Activated CD8-positive, alpha-beta memory T cell treated with anti-CD3 and anti-CD28 coated beads, Interleukin-2, amount 10 ng/mL, durations not matched to agents 7 days and 5 days (primary cell): ENCODE measurements at regions not wholly inside any gene's neighbourhood (a gene's known extent, or its start where the extent isn't known, plus 50 kb on each side); places are given as distances from the start of the nearest gene placed in this dataset.

ENCODE experiments used
- ATAC-seq: fragments of 150-1000 bp; cut with Tn5 transposase; one replicate; pipeline ENCODE4 v1.10.0; 2021; ENCODE audit warnings: moderate library complexity
- CTCF ChIA-PET: fragments of 350-600 bp; sonication (Branson Sonifier 250); formaldehyde crosslinking; loops from one replicate; lab custom pipeline; 2021; ENCODE audit warnings: antibody characterized with exemption; lab: Charles Lee
- DNase-seq: peaks from one replicate; pipeline ENCODE4 v3.0.0-alpha.2; 2020
- H3K27ac Mint-ChIP-seq: one replicate; pipeline ENCODE4 v1.8.0; 2021; ENCODE audit warnings: mild to moderate bottlenecking, mixed read lengths
- H3K27me3 Mint-ChIP-seq: one replicate; pipeline ENCODE4 v1.8.0; 2021; ENCODE audit warnings: mixed read lengths
- H3K36me3 Mint-ChIP-seq: one replicate; pipeline ENCODE4 v1.8.0; 2021; ENCODE audit warnings: mild to moderate bottlenecking, mixed read lengths
- H3K4me1 Mint-ChIP-seq: one replicate; pipeline ENCODE4 v1.8.0; 2021; ENCODE audit warnings: mixed read lengths
- H3K4me3 Mint-ChIP-seq: one replicate; pipeline ENCODE4 v1.8.0; 2021; ENCODE audit warnings: mild to moderate bottlenecking, moderate library complexity, mixed read lengths
- H3K9me3 Mint-ChIP-seq: one replicate; pipeline ENCODE4 v1.8.0; 2022; ENCODE audit warnings: low read depth, mixed read lengths

DNA sequence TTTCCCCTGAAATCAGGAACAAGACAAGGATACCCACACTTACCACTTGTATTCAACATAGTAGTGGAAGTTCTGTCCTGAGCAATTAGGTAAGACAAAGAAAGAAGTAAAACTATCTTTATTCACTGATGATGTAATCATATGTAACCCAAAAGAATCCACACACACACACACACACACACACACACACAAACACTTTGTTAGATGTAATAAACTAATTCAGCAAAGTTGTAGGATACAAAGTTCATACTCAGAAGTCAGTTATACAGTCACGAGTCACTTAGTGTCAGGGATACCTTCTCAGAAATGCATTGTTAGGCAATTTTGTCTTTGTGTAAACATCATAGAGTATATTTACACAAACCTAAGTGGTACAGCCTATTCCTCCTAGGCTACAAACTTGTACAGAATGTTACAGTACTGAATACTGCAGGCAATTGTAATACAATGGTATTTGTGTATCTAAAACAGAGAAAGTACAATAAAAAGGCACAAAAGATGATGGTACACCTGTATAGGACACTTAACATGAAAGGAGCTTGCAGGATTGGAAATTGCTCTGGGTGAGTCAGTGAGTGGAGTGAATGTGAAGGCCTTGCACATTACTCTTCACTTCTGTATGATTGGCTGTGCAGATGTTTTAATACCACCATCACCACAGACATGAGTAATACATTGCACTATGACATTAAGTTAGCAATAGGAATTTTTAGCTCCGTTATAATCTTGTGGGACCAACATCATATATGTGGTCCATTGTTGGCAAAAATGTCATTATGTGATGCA, 370.1 kb downstream of the ZFHX3 start:
- ATAC-seq (no peak), DNase-seq (no peak)
- Mint-ChIP-seq H3K27ac (no peak overlapping the region), H3K36me3 (peaks cover 4% of the 10 kb centered on the region), H3K27me3 (no peaks in the 10 kb centered on the region), H3K4me1 (no peaks in the 10 kb centered on the region), H3K9me3 (peaks cover 4% of the 10 kb centered on the region), H3K4me3 (no peak overlapping the region)
- CTCF ChIA-PET = no interaction called here

- DNase-seq (no peak), ATAC-seq (no peak)
- Mint-ChIP-seq H3K36me3 (peaks cover 15% of the 10 kb centered on the region), H3K9me3 (peaks cover 10% of the 10 kb centered on the region), H3K27ac (no peak overlapping the region), H3K4me1 (no peaks in the 10 kb centered on the region), H3K27me3 (no peaks in the 10 kb centered on the region), H3K4me3 (no peak overlapping the region)
- CTCF ChIA-PET = no interaction called here
Observed at GRCh38 chr16:72673118-72673517, 374.8 kb downstream of the ZFHX3 start.

DNA sequence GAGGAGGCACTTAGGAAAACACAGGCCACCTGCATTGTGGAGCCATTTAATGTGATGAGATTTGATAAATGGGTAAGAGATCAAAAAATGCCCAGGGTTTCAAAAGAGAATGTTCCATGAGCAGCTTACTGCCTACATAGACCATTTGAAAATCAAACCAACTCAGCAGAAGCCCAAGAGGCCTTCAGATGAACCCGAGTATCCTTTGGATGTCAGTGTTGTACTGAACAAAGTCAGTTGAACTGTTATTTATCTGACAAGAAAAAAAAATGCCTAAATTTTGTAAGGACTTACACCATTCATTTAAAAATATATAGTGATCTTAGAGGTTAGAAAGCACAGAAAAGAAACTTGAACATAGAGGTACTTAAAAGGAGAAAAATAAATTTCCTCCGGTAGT, 381.7 kb downstream of the ZFHX3 start:
- Mint-ChIP-seq H3K27ac (no peak overlapping the region), H3K36me3 (peaks cover 19% of the 10 kb centered on the region), H3K4me1 (peaks cover 30% of the 10 kb centered on the region), H3K27me3 (no peaks in the 10 kb centered on the region), H3K9me3 (peaks cover 2% of the 10 kb centered on the region), H3K4me3 (no peak overlapping the region)
- ATAC-seq (no peak), DNase-seq (no peak)
- CTCF ChIA-PET = interaction anchor here (0.8 kb wide), 1 partner anchor 10 kb away, joined by 3 read pairs; no protein-coding TSS in a partner anchor

GRCh38 chr16:72665701-72666100, 382.2 kb downstream of the ZFHX3 start:
- peaks cover 16% of the 10 kb centered on the region for H3K36me3 Mint-ChIP-seq
- peaks cover 2% of the 10 kb centered on the region for H3K9me3 Mint-ChIP-seq
- DNase-seq (no peak), ATAC-seq (no peak)
- peaks cover 30% of the 10 kb centered on the region for H3K4me1 Mint-ChIP-seq
- no peaks in the 10 kb centered on the region for H3K27me3 Mint-ChIP-seq
- CTCF ChIA-PET = interaction anchor here (0.8 kb wide), 1 partner anchor 11 kb away, joined by 3 read pairs; no protein-coding TSS in a partner anchor
- H3K4me3 Mint-ChIP-seq = peak overlapping the region; percentile 99
- peak overlapping the region; percentile 100 for H3K27ac Mint-ChIP-seq

DNA sequence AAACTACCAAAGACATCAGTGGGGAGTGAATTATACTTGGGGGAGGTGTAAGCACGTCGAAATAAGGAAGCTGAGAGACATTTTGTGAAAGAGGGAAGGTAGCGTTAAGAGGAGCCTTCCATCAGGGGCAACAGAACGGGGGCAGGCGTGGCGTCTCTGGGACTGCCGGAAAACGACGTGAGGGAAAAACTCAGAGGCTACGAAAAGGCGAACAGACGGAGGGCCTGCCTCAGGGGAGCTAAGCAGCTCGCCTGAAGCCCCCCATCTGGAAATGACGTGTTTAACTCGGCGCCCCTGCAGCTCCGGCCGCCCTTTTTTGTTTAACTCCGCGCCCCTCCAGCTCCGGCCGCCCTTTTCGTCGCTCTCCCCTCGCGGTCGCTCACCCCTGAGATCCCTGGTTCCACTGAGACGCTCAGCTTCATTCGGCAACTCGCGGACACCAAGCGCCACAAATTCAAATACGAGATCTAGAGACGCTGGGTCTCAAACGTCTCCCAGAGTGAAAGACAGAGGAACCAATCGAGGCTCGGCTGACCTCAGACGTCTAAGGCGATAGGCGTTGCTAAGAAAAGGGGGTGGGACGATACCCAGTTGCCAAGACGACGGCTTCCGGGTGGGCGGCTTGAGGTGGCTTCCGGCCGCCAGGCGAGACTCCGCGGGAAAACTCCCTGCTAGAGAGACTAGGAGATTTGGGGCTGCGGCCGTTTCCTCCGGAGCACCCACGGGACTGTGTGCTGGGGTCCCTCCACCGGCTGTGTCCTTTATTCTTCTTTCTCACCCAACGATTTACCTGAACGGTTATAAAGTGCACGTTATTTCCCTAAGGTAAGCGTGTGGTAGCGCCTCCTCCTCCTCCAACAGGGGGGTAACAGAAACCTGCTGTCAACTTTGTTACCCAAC, 383.2 kb downstream of the ZFHX3 start:
- H3K27ac Mint-ChIP-seq = peak overlapping the region; percentile 100
- no peaks in the 10 kb centered on the region for H3K9me3 Mint-ChIP-seq
- DNase-seq (peak; percentile 98), ATAC-seq (peak; percentile 100)
- peak overlapping the region; percentile 99 for H3K4me3 Mint-ChIP-seq
- peaks cover 18% of the 10 kb centered on the region for H3K36me3 Mint-ChIP-seq
- H3K27me3 Mint-ChIP-seq = no peaks in the 10 kb centered on the region
- H3K4me1 Mint-ChIP-seq = peaks cover 30% of the 10 kb centered on the region
- CTCF ChIA-PET = no interaction called here

DNA sequence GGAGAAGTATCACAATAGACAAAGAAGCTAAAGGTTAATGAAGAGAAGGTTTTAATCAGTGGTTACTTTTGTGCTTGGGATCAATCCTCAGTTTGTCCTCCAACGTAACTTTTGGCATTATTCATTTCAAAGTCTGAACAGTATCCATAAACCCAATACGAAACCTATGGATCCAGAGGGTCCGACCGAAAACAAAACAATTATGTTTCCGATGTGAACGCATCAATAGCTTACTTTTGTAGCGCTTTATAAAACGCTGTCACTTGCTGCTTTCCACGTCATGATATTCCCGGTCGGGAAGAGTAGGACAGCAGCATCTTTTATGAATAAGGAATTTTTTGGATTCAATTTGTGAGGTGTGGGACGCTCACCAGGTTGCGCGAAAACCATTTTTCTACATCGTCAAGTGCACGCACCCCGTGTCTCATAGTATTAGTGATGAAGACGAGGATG, 383.8 kb downstream of the ZFHX3 start:
- CTCF ChIA-PET = no interaction called here
- Mint-ChIP-seq H3K9me3 (no peaks in the 10 kb centered on the region), H3K27ac (peak overlapping the region; percentile 100)

GRCh38 chr16:72658888-72659717, 388.8 kb downstream of the ZFHX3 start:
- Mint-ChIP-seq H3K4me3 (no peak overlapping the region), H3K27me3 (no peaks in the 10 kb centered on the region), H3K4me1 (peaks cover 39% of the 10 kb centered on the region), H3K27ac (no peak overlapping the region), H3K36me3 (peaks cover 7% of the 10 kb centered on the region), H3K9me3 (no peaks in the 10 kb centered on the region)
- ATAC-seq = no peak
- DNase-seq = no peak
- CTCF ChIA-PET = no interaction called here

More for the DNA sequence above, 383.8 kb downstream of the ZFHX3 start:
- no peak for ATAC-seq
- H3K4me1 Mint-ChIP-seq = peaks cover 35% of the 10 kb centered on the region
- H3K4me3 Mint-ChIP-seq = peak overlapping the region; percentile 99
- H3K36me3 Mint-ChIP-seq = peaks cover 16% of the 10 kb centered on the region
- no peaks in the 10 kb centered on the region for H3K27me3 Mint-ChIP-seq
- no peak for DNase-seq

DNA sequence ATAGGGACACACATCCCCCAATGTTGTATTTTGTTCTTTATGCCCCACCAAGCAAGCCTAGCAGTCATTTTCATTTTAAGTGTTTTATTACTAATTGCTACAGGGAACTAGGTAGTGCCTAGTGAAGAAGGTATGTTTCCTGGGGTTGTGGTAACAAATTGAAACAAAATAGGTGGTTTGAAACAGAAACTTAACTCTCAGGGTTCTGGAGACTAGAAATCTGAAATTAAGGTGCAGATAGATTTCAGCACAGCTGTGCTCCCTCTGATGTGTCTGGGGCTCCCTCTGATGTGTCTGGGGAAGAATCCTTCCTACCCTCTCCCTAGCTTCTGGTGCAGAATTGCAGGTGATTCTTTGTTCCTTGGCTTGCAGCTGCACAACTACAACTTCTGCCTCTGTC, 390.1 kb downstream of the ZFHX3 start:
- CTCF ChIA-PET = interaction anchor here (1.0 to 1.5 kb wide), 2 partner anchors 12 to 171 kb away, joined by 3 read pairs; no protein-coding TSS in a partner anchor
- Mint-ChIP-seq H3K4me3 (peak overlapping the region; percentile 24), H3K36me3 (peaks cover 7% of the 10 kb centered on the region)

DNA sequence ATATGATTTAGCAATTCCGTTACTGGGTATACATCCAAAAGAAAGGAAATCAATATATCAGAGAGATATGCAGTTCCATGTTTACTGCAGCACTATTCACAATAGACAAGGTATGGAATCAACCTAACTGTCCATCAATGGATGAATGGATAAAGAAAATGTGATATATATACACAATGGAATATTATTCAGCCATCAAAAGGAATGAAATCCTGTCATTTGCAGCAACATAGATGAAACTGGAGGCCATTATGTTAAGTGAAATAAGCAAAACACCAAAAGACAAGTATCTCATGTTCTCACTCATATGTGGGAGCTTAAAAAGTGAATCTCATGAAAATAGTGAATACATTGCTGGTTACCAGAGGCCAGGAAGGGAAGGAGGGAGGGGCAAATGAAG, 390.8 kb downstream of the ZFHX3 start:
- ATAC-seq = no peak
- H3K4me1 Mint-ChIP-seq = peaks cover 28% of the 10 kb centered on the region
- no peaks in the 10 kb centered on the region for H3K27me3 Mint-ChIP-seq
- no peak for DNase-seq
- no peaks in the 10 kb centered on the region for H3K9me3 Mint-ChIP-seq
- no peak overlapping the region for H3K27ac Mint-ChIP-seq
- peaks cover 7% of the 10 kb centered on the region for H3K36me3 Mint-ChIP-seq
- CTCF ChIA-PET = interaction anchor here (1.0 to 1.5 kb wide), 2 partner anchors 11 to 171 kb away, joined by 3 read pairs; no protein-coding TSS in a partner anchor
- no peak overlapping the region for H3K4me3 Mint-ChIP-seq

More for the DNA sequence above, 390.1 kb downstream of the ZFHX3 start:
- ATAC-seq (peak; percentile 66), DNase-seq (no peak)
- Mint-ChIP-seq H3K27me3 (no peaks in the 10 kb centered on the region), H3K9me3 (no peaks in the 10 kb centered on the region), H3K27ac (peak overlapping the region; percentile 75), H3K4me1 (peaks cover 32% of the 10 kb centered on the region)

- ATAC-seq = no peak
- Mint-ChIP-seq H3K4me1 (peaks cover 23% of the 10 kb centered on the region), H3K4me3 (no peak overlapping the region), H3K27me3 (no peaks in the 10 kb centered on the region), H3K36me3 (no peaks in the 10 kb centered on the region), H3K27ac (no peak overlapping the region), H3K9me3 (peaks cover 2% of the 10 kb centered on the region)
- CTCF ChIA-PET = no interaction called here
- DNase-seq = no peak
Observed at GRCh38 chr16:72654535-72654934, 393.4 kb downstream of the ZFHX3 start.

DNA sequence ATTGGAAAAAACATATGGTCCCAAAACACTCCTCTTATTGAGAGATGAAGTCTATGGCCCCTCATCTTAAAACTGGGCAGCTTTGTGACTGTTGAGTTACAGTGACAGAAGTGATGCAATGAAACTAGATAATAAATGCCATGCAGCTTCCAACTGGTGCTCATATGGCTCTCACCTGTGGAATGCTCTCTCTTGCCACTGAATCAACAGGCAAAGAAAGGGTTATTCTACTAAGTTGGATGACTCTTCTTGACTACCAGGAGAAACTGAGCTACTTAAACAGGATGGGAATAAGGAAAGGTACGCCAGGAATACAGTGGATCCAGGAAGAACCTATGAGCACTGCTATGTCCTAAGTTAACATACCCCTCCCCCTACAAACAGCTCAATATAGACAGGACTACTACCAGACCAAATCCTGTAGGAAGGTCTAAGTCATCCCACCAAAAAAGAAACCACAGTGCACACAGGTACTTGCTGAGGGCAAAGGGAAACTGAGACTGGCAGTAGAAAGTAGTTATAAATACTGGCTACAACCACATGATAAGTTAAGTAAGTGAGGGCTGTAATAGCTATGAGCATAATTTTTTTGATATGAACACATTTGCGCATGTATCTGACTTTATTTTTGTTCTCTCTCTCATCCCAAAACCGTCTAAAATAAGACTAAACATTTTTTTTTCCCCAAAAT, 398.5 kb downstream of the ZFHX3 start:
- Mint-ChIP-seq H3K27me3 (no peaks in the 10 kb centered on the region), H3K4me3 (no peak overlapping the region), H3K9me3 (peaks cover 2% of the 10 kb centered on the region), H3K27ac (no peak overlapping the region), H3K36me3 (no peaks in the 10 kb centered on the region), H3K4me1 (no peaks in the 10 kb centered on the region)
- CTCF ChIA-PET = no interaction called here
- DNase-seq = no peak
- ATAC-seq = no peak

DNA sequence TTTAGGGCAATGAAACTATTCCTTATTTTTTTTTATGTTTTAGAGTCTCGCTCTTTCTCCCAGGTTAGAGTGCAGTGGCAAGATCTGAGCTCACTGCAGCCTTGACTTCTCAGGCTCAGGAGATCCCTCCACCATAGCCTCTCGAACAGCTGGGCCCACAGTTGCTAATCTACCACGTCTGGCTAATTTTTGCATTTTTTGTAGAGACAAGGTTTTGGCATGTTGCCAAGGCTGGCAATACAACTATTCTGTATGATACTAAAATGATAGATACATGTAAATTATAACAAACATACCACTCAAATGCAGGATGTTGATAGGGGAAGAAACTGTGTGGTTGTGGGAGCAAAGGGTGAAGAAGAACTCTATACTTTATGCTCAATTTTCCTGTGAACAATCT, 401.3 kb downstream of the ZFHX3 start:
- no peaks in the 10 kb centered on the region for H3K27me3 Mint-ChIP-seq
- no peaks in the 10 kb centered on the region for H3K9me3 Mint-ChIP-seq
- no peak overlapping the region for H3K27ac Mint-ChIP-seq
- H3K36me3 Mint-ChIP-seq = peaks cover under 1% of the 10 kb centered on the region
- no peaks in the 10 kb centered on the region for H3K4me1 Mint-ChIP-seq
- no peak for DNase-seq
- ATAC-seq = no peak
- CTCF ChIA-PET = interaction anchor here (1.3 kb wide), 1 partner anchor 9 kb away, joined by 3 read pairs; no protein-coding TSS in a partner anchor
- H3K4me3 Mint-ChIP-seq = no peak overlapping the region
